ENCODE measurements at regions not wholly inside any gene's neighbourhood (a gene's known extent, or its start where the extent isn't known, plus 50 kb on each side); places are given as distances from the start of the nearest gene placed in this dataset.

DNA sequence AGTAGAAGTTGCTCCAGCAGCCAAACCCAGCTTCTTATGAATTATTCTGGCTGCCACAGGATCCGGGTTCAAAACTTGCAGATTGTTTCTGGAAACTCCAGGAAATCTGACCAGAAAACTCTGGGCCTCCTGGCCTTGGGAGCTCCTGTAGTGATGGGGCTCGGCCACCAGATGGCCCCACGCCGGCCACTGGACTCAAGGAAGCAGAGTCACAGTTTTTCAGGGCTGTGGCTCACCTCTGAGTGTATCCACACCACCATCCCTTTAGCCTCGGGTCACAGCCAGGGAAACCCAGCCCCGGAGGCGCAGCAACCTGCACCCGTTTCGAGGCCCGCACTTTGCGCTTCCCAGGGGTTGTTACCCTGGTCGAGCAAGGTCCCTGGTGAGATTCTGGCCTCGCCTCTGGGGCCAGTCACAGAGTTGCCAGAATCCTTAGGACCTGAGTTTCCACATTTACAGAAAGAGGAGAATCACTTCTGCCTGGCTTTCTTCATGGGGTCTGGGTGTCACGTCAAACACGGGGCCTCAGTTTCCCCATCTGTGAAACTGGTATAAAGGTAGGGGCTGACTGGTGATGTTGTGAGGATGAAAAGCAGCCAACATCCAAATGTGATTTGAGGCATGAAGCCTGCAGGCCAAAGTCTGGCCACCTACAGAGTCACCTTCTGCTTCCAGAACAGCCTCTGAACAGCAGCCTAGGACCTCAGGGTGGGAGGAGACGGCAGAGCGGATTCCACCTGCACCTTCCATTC is 53.5 kb upstream of the LCTL start (continued):
- TF ChIP-seq, protein P1, sequence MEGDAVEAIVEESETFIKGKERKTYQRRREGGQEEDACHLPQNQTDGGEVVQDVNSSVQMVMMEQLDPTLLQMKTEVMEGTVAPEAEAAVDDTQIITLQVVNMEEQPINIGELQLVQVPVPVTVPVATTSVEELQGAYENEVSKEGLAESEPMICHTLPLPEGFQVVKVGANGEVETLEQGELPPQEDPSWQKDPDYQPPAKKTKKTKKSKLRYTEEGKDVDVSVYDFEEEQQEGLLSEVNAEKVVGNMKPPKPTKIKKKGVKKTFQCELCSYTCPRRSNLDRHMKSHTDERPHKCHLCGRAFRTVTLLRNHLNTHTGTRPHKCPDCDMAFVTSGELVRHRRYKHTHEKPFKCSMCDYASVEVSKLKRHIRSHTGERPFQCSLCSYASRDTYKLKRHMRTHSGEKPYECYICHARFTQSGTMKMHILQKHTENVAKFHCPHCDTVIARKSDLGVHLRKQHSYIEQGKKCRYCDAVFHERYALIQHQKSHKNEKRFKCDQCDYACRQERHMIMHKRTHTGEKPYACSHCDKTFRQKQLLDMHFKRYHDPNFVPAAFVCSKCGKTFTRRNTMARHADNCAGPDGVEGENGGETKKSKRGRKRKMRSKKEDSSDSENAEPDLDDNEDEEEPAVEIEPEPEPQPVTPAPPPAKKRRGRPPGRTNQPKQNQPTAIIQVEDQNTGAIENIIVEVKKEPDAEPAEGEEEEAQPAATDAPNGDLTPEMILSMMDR (IDR thresholded peaks at IDR 0.05; ENCODE audit: control extremely low read depth in 1 of 3, insufficient read depth in 1 of 3, low read depth in 1 of 3, low read length in 3 of 3), result peak; percentile 82 to 89 (median 88)
- no peak for TF ChIP-seq NANOG (IDR thresholded peaks at IDR 0.05; ENCODE audit: insufficient read depth, low read depth, low read length, poor library complexity, severe bottlenecking)
